GM12892 (cell line): ENCODE measurements at regions not wholly inside any gene's neighbourhood (a gene's known extent, or its start where the extent isn't known, plus 50 kb on each side); places are given as distances from the start of the nearest gene placed in this dataset.

Source experiments
- POLR2A ChIP-seq: IDR thresholded peaks from 2 replicates; pipeline ENCODE4 v1.6.1; 2011; ENCODE audit warnings: low read depth, low read length, control low read depth
- POLR2AphosphoS5 ChIP-seq: IDR thresholded peaks from 2 replicates; pipeline ENCODE4 v1.6.1; 2011; ENCODE audit warnings: low read depth, low read length, control low read depth
- TAF1 ChIP-seq: IDR thresholded peaks from 2 replicates; pipeline ENCODE4 v1.6.1; 2011; ENCODE audit warnings: low read depth, mild to moderate bottlenecking, control low read depth, low read length, borderline replicate concordance

GRCh38 chr17:69800870-69801269, 274.2 kb upstream of the KCNJ16 start:
- TF ChIP-seq POLR2AphosphoS5 (no peak), TAF1 (no peak), POLR2A (no peak)
